22Rv1 (cell line): ENCODE measurements at regions not wholly inside any gene's neighbourhood (a gene's known extent, or its start where the extent isn't known, plus 50 kb on each side); places are given as distances from the start of the nearest gene placed in this dataset.

Experiments
- CTCF ChIP-seq: fragments of 450-650 bp; IDR thresholded peaks from 2 replicates; pipeline ENCODE4 v1.5.1; 2017; ENCODE audit warnings: mild to moderate bottlenecking
- ZFX ChIP-seq: fragments of 450-650 bp; IDR thresholded peaks from 2 replicates; pipeline ENCODE4 v1.6.1; 2017; ENCODE audit warnings: antibody characterized with exemption, borderline replicate concordance

GRCh38 chr3:35505181-35505580 is 134.1 kb upstream of the ARPP21 start:
- no peak for TF ChIP-seq CTCF
- TF ChIP-seq ZFX, result no peak
